HepG2 (cell line): ENCODE measurements at regions not wholly inside any gene's neighbourhood (a gene's known extent, or its start where the extent isn't known, plus 50 kb on each side); places are given as distances from the start of the nearest gene placed in this dataset.

Source experiments
- ATAC-seq: fragments of 200-7000 bp; cut with Tn5 transposase; 3 replicates; pipeline ENCODE4 v1.9.1; 2020; ENCODE audit warnings: mild to moderate bottlenecking, moderate library complexity
- BruUV-seq: library from RNA; stranded (reverse); fragments of 400-500 nt; replicated peaks from 2 replicates; lab custom pipeline; 2021; lab: Mats Ljungman, UMichigan
- CTCF ChIA-PET: fragments of 300-600 bp; formaldehyde crosslinking; extraction: SDS; loops from one replicate; lab custom pipeline; 2021; ENCODE audit warnings: low total read pairs, inconsistent platforms, low intra/inter-chr PET ratio; lab: Yijun Ruan, JAX
- POLR2A ChIA-PET: fragments of 350-600 bp; sonication (Branson Sonifier 250); formaldehyde crosslinking; loops from one replicate; lab custom pipeline; 2020; ENCODE audit warnings: antibody characterized with exemption, inconsistent platforms; lab: Yijun Ruan, JAX
- DNase-seq: peaks from one replicate; pipeline ENCODE4 v3.0.0-alpha.2; 2015; ENCODE audit warnings: low spot score
- FAIRE-seq: peaks from 3 replicates; lab custom pipeline; 2011; peaks lifted over from hg19 to GRCh38; lab: Jason Lieb, UNC
- H2AFZ ChIP-seq: one replicate; pipeline ENCODE4 v1.6.1; 2011; ENCODE audit warnings: low read length, inconsistent platforms
- H3K27ac ChIP-seq: fragments of 300-600 bp; 3 replicates; pipeline ENCODE4 v1.8.0; 2011; ENCODE audit warnings: mixed run types, mild to moderate bottlenecking, mixed read lengths, low read length, inconsistent platforms; ENCODE audit not compliant: insufficient read depth; ENCODE audit errors: extremely low read length
- H3K27me3 ChIP-seq, 2 experiments: fragments of 200-600 bp in 1 of 2; 2 replicates in 1 of 2; 3 replicates in 1 of 2; pipeline versions ENCODE4 v1.6.0 to v1.8.0; 2011; ENCODE audit warnings: low read length in 2 of 2, mild to moderate bottlenecking in 2 of 2, moderate library complexity in 2 of 2, inconsistent platforms in 1 of 2; ENCODE audit not compliant: insufficient read depth in 2 of 2, control insufficient read depth in 1 of 2
- H3K36me3 ChIP-seq, 2 experiments: fragments of 200-600 bp in 1 of 2; replicated peaks in 1 of 2; 2 replicates in 1 of 2; 3 replicates in 1 of 2; pipeline versions ENCODE4 v1.5.1 to v1.8.0; 2011; ENCODE audit warnings: low read length in 2 of 2, inconsistent platforms in 1 of 2; ENCODE audit not compliant: insufficient read depth in 2 of 2, control insufficient read depth in 1 of 2
- H3K4me1 ChIP-seq: 2 replicates; pipeline ENCODE4 v1.5.1; 2012; ENCODE audit warnings: low read length, inconsistent platforms; ENCODE audit not compliant: insufficient read depth
- H3K4me2 ChIP-seq: 2 replicates; pipeline ENCODE4 v1.6.0; 2011; ENCODE audit warnings: low read depth, low read length, inconsistent platforms
- H3K4me3 ChIP-seq, 3 experiments: fragments of 200-600 bp in 1 of 3; sonication (generic), shearing (Covaris generic) in 1 of 3; replicated peaks in 1 of 3; 2 replicates each; pipeline ENCODE4 v1.5.1; 2011 to 2016; ENCODE audit warnings: low read length in 3 of 3, inconsistent platforms in 2 of 3, low read depth in 2 of 3, mild to moderate bottlenecking in 2 of 3, control low read depth in 1 of 3, mixed read lengths in 1 of 3; ENCODE audit not compliant: insufficient read depth in 1 of 3
- H3K79me2 ChIP-seq: one replicate; pipeline ENCODE4 v1.6.1; 2011; ENCODE audit warnings: low read length, inconsistent platforms; ENCODE audit not compliant: insufficient read depth
- H3K9ac ChIP-seq: 2 replicates; pipeline ENCODE4 v1.6.0; 2011; ENCODE audit warnings: mild to moderate bottlenecking, low read depth, low read length, inconsistent platforms; ENCODE audit not compliant: insufficient read depth
- H3K9me3 ChIP-seq: 2 replicates; pipeline ENCODE4 v1.5.1; 2012; ENCODE audit warnings: mild to moderate bottlenecking, low read length
- H4K20me1 ChIP-seq: 2 replicates; pipeline ENCODE4 v1.6.0; 2011; ENCODE audit warnings: inconsistent platforms, mild to moderate bottlenecking, low read length, moderate library complexity; ENCODE audit not compliant: insufficient read depth
- ARHGAP35 ChIP-seq: sonication (generic); formaldehyde crosslinking; IDR thresholded peaks from 2 replicates; pipeline ENCODE4 v1.9.0; 2022; ENCODE audit warnings: mild to moderate bottlenecking, inconsistent platforms, moderate library complexity, missing genetic modification reagents, borderline replicate concordance
- FOXK1 ChIP-seq: sonication (generic); formaldehyde crosslinking; IDR thresholded peaks from 2 replicates; pipeline ENCODE4 v1.4.0; 2020; ENCODE audit warnings: low read depth, missing genetic modification reagents, borderline replicate concordance
- MIXL1 ChIP-seq: IDR thresholded peaks from 2 replicates; pipeline ENCODE4 v1.6.1; 2016
- MTA1 ChIP-seq: sonication (generic); formaldehyde crosslinking; IDR thresholded peaks from 2 replicates; pipeline ENCODE4 v1.4.0; 2020; ENCODE audit warnings: missing genetic modification reagents, mild to moderate bottlenecking, borderline replicate concordance
- SMARCC2 ChIP-seq: fragments of 450-650 bp; IDR thresholded peaks from 2 replicates; pipeline ENCODE4 v1.6.1; 2017; ENCODE audit warnings: antibody characterized with exemption, mild to moderate bottlenecking
- SNAPC2 ChIP-seq: sonication (generic); formaldehyde crosslinking; IDR thresholded peaks from 2 replicates; pipeline ENCODE4 v1.8.1; 2022; ENCODE audit warnings: mild to moderate bottlenecking, missing genetic modification reagents
- YEATS2 ChIP-seq: sonication (generic); formaldehyde crosslinking; IDR thresholded peaks from 2 replicates; pipeline ENCODE4 v1.4.0; 2020; ENCODE audit warnings: missing genetic modification reagents, borderline replicate concordance
- WGBS: methylation state at CpG from one replicate; pipeline ENCODE4 v1.1.6; 2017; ENCODE audit warnings: low lambda C conversion rate; 5-methylcytosine and 5-hydroxymethylcytosine counted together
- in situ Hi-C: cut with HindIII; loops from 2 replicates; pipeline ENCODE4 v1.10.0; 2017; ENCODE audit warnings: low pct_unique_long_range_greater_than_20kb; ENCODE audit not compliant: extremely low pct_ligation_motif_present
- intact Hi-C: fragments of 100-400 bp; cut with micrococcal nuclease; formaldehyde crosslinking; loops from one replicate; pipeline ENCODE4 v1.10.0; 2022; ENCODE audit not compliant: unreplicated experiment
- TF ChIP-seq, protein P1 (sequence below), 2 experiments: sonication (generic) in 1 of 2; formaldehyde crosslinking in 1 of 2; IDR thresholded peaks; 2 replicates each; pipeline versions ENCODE4 v1.4.0 to v1.6.1; 2018 to 2020; ENCODE audit warnings: missing genetic modification reagents in 2 of 2, borderline replicate concordance in 1 of 2, low read depth in 1 of 2, mild to moderate bottlenecking in 1 of 2, missing biosample characterization in 1 of 2
- TF ChIP-seq, protein P2 (sequence below): sonication (generic); formaldehyde crosslinking; IDR thresholded peaks from 2 replicates; pipeline ENCODE4 v1.9.0; 2021; ENCODE audit warnings: missing genetic modification reagents, borderline replicate concordance
- TF ChIP-seq, protein P3 (sequence below): sonication (generic); formaldehyde crosslinking; IDR thresholded peaks from 2 replicates; pipeline ENCODE4 v1.4.0; 2020; ENCODE audit warnings: missing genetic modification reagents, borderline replicate concordance
- TF ChIP-seq, protein P4 (sequence below), 2 experiments: sonication (generic) in 1 of 2; formaldehyde crosslinking in 1 of 2; IDR thresholded peaks; 2 replicates each; pipeline versions ENCODE4 v1.5.1 to v1.6.1; 2011 to 2020; ENCODE audit warnings: borderline replicate concordance in 1 of 2, low read depth in 1 of 2, low read length in 1 of 2, mild to moderate bottlenecking in 1 of 2, missing genetic modification reagents in 1 of 2, moderate library complexity in 1 of 2

DNA sequence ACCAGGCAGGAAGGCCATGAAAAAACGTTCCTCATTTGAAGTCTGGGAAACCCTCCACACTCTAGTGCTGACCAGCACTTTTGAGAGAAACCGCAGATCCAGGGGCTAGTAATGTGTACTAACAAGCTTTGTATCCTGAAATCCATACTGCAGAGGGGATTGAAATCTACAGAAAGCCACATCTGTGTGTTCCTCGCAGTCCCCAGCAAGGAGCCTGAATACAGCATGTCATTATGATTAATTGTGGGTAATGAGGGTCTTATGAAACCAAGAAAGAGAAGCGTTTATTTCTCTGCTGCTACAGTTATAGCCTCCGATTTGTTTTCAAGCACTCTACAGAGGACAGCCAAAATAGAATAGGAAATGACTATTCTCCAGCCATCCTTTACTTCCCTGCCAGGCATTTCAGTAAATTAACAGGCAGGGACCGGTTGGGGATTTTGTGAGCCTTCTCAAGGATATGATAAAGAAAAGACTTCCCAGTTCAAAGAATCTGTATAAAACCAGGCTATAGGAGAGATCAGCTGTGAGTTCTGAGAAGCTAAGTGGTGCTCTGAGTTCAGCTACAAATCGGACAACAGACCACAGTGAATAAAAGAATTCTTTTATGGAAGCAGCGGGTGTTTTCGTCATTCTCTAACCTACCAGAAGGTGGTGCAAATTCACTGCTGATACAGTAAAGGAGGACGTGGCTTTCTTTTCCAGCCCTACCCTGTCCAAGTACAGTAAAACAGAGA is 133.4 kb downstream of the INSIG2 start (continued):
- TF ChIP-seq, protein P1, sequence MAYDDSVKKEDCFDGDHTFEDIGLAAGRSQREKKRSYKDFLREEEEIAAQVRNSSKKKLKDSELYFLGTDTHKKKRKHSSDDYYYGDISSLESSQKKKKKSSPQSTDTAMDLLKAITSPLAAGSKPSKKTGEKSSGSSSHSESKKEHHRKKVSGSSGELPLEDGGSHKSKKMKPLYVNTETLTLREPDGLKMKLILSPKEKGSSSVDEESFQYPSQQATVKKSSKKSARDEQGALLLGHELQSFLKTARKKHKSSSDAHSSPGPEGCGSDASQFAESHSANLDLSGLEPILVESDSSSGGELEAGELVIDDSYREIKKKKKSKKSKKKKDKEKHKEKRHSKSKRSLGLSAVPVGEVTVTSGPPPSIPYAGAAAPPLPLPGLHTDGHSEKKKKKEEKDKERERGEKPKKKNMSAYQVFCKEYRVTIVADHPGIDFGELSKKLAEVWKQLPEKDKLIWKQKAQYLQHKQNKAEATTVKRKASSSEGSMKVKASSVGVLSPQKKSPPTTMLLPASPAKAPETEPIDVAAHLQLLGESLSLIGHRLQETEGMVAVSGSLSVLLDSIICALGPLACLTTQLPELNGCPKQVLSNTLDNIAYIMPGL (CRISPR knock-in tag; IDR thresholded peaks at IDR 0.05; ENCODE audit: borderline replicate concordance in 1 of 2, low read depth in 1 of 2), result 0 out of 4 replicates have a peak, but pooled peaks of 1 of the 2 experiments have one; percentile 27

DNA sequence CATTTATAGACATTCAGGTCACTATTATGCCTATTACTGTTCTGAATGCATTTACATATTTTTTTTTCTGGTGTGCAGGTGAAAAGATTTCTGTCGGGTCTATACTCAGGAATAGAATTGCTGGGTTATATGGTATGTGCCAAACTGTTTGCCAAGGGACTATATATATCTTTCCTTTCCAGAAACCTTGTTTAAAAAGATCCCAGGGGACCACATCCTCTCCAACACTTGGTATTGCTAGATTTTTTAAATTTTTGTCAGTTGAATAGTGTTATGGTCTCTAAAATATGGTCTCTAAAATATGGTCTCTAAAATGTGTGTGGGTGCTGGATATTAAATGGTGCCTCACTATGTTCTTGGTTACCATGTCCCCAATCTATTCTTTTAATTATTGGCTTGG is 131.3 kb downstream of the INSIG2 start:
- ChIA-PET POLR2A (no interaction called here), CTCF (no interaction called here)
- no peak overlapping the region for H3K9ac ChIP-seq
- BruUV-seq, result no TSS peak
- in situ Hi-C loops, result loop anchor here (5.0 kb wide), 1 partner anchor 643 kb away; no protein-coding TSS in a partner anchor
- FAIRE-seq (no peak), ATAC-seq (no peak), DNase-seq (no peak)
- no peaks in the 10 kb centered on the region for H3K9me3 ChIP-seq
- H3K27me3 ChIP-seq, result peaks cover 2 to 14% of the 10 kb centered on the region in 2 experiments; a peak in 3 of 5 replicates
- no peaks in the 10 kb centered on the region for H3K79me2 ChIP-seq
- WGBS, result 0% methylated on average over 1 of the region's 1 CpG
- H3K27ac ChIP-seq, result no peak overlapping the region
- H2AFZ ChIP-seq, result no peak overlapping the region
- intact Hi-C loops, result loop anchor here (5.0 to 10.0 kb wide), 2 partner anchors 105 to 172 kb away; no protein-coding TSS in a partner anchor
- no peaks in the 10 kb centered on the region for H3K36me3 ChIP-seq
- H3K4me3 ChIP-seq, result no peak overlapping the region
- no peaks in the 10 kb centered on the region for H3K4me1 ChIP-seq
- peaks cover 5% of the 10 kb centered on the region; the same call in 1 of the 2 replicates for H4K20me1 ChIP-seq
- no peak overlapping the region for H3K4me2 ChIP-seq
- no peak for TF ChIP-seq FOXK1
- no peak for TF ChIP-seq MIXL1
- TF ChIP-seq ARHGAP35 (CRISPR knock-in tag), result no peak
- TF ChIP-seq SNAPC2 (CRISPR knock-in tag), result no peak
- TF ChIP-seq, protein P2, sequence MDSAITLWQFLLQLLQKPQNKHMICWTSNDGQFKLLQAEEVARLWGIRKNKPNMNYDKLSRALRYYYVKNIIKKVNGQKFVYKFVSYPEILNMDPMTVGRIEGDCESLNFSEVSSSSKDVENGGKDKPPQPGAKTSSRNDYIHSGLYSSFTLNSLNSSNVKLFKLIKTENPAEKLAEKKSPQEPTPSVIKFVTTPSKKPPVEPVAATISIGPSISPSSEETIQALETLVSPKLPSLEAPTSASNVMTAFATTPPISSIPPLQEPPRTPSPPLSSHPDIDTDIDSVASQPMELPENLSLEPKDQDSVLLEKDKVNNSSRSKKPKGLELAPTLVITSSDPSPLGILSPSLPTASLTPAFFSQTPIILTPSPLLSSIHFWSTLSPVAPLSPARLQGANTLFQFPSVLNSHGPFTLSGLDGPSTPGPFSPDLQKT (CRISPR knock-in tag), result no peak
- TF ChIP-seq, protein P3, sequence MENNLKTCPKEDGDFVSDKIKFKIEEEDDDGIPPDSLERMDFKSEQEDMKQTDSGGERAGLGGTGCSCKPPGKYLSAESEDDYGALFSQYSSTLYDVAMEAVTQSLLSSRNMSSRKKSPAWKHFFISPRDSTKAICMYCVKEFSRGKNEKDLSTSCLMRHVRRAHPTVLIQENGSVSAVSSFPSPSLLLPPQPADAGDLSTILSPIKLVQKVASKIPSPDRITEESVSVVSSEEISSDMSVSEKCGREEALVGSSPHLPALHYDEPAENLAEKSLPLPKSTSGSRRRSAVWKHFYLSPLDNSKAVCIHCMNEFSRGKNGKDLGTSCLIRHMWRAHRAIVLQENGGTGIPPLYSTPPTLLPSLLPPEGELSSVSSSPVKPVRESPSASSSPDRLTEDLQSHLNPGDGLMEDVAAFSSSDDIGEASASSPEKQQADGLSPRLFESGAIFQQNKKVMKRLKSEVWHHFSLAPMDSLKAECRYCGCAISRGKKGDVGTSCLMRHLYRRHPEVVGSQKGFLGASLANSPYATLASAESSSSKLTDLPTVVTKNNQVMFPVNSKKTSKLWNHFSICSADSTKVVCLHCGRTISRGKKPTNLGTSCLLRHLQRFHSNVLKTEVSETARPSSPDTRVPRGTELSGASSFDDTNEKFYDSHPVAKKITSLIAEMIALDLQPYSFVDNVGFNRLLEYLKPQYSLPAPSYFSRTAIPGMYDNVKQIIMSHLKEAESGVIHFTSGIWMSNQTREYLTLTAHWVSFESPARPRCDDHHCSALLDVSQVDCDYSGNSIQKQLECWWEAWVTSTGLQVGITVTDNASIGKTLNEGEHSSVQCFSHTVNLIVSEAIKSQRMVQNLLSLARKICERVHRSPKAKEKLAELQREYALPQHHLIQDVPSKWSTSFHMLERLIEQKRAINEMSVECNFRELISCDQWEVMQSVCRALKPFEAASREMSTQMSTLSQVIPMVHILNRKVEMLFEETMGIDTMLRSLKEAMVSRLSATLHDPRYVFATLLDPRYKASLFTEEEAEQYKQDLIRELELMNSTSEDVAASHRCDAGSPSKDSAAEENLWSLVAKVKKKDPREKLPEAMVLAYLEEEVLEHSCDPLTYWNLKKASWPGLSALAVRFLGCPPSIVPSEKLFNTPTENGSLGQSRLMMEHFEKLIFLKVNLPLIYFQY, result no peak
- TF ChIP-seq, protein P4, sequence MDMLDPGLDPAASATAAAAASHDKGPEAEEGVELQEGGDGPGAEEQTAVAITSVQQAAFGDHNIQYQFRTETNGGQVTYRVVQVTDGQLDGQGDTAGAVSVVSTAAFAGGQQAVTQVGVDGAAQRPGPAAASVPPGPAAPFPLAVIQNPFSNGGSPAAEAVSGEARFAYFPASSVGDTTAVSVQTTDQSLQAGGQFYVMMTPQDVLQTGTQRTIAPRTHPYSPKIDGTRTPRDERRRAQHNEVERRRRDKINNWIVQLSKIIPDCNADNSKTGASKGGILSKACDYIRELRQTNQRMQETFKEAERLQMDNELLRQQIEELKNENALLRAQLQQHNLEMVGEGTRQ (IDR thresholded peaks at IDR 0.05; ENCODE audit: low read depth, low read length), result no peak
- TF ChIP-seq, protein P4 (CRISPR knock-in tag; IDR thresholded peaks at IDR 0.05; ENCODE audit: borderline replicate concordance), result no peak
- no peak for TF ChIP-seq YEATS2 (CRISPR knock-in tag)
- TF ChIP-seq MTA1 (CRISPR knock-in tag), result no peak
- TF ChIP-seq SMARCC2, result no peak
